ENCODE measurements at regions not wholly inside any gene's neighbourhood (a gene's known extent, or its start where the extent isn't known, plus 50 kb on each side); places are given as distances from the start of the nearest gene placed in this dataset.

- Histone ChIP-seq H3F3A (ENCODE audit: insufficient read depth) (no peaks in the 10 kb centered on the region), H3K27ac (ENCODE audit: low read depth, low read length) (no peak overlapping the region)
Measured at GRCh38 chr12:4178424-4179170, 95.0 kb upstream of the CCND2 start.

GRCh38 chr12:4177262-4177661 lies 96.3 kb upstream of the CCND2 start:
- Histone ChIP-seq H3K4me2 (ENCODE audit: low read depth, low read length, poor library complexity, severe bottlenecking) (no peak overlapping the region), H2AFZ (ENCODE audit: low read depth, low read length, severe bottlenecking) (no peak overlapping the region), H4K20me1 (ENCODE audit: low read depth, low read length) (no peaks in the 10 kb centered on the region), H3F3A (ENCODE audit: insufficient read depth) (no peaks in the 10 kb centered on the region), H3K9me2 (replicated peaks; ENCODE audit: insufficient read depth, low read length) (no peaks in the 10 kb centered on the region), H3K79me2 (ENCODE audit: insufficient read depth, low read length) (no peaks in the 10 kb centered on the region), H3K9me3 (ENCODE audit: insufficient read depth, low read length) (no peaks in the 10 kb centered on the region), H3K9ac (ENCODE audit: low read length) (no peak overlapping the region), H3K4me3 (ENCODE audit: insufficient read depth, low read length, poor library complexity, severe bottlenecking) (no peak overlapping the region), H3K27ac (ENCODE audit: low read depth, low read length) (no peak overlapping the region), H3K36me3 (ENCODE audit: low read length) (no peaks in the 10 kb centered on the region), H3K27me3 (ENCODE audit: low read length) (no peaks in the 10 kb centered on the region)
- no peak for TF ChIP-seq EZH2phosphoT487 (conservative IDR thresholded peaks at IDR 0.05; ENCODE audit: low read length)
- no peak for TF ChIP-seq CTCF (IDR thresholded peaks at IDR 0.05; ENCODE audit: insufficient read depth, low read length, poor library complexity, severe bottlenecking)

More at GRCh38 chr12:4178424-4179170, 95.0 kb upstream of the CCND2 start:
- no peak overlapping the region for H3K9ac ChIP-seq (ENCODE audit: low read length)
- H3K27me3 ChIP-seq (ENCODE audit: low read length) = no peaks in the 10 kb centered on the region
- TF ChIP-seq EZH2phosphoT487 (conservative IDR thresholded peaks at IDR 0.05; ENCODE audit: low read length) (no peak), CTCF (IDR thresholded peaks at IDR 0.05; ENCODE audit: insufficient read depth, low read length, poor library complexity, severe bottlenecking) (no peak)
- no peak overlapping the region for H3K4me3 ChIP-seq (ENCODE audit: insufficient read depth, low read length, poor library complexity, severe bottlenecking)
- no peaks in the 10 kb centered on the region for H4K20me1 ChIP-seq (ENCODE audit: low read depth, low read length)
- no peaks in the 10 kb centered on the region for H3K9me2 ChIP-seq (replicated peaks; ENCODE audit: insufficient read depth, low read length)
- H3K36me3 ChIP-seq (ENCODE audit: low read length) = no peaks in the 10 kb centered on the region
- no peaks in the 10 kb centered on the region for H3K9me3 ChIP-seq (ENCODE audit: insufficient read depth, low read length)
- no peaks in the 10 kb centered on the region for H3K79me2 ChIP-seq (ENCODE audit: insufficient read depth, low read length)
- H3K4me2 ChIP-seq (ENCODE audit: low read depth, low read length, poor library complexity, severe bottlenecking) = no peak overlapping the region
- H2AFZ ChIP-seq (ENCODE audit: low read depth, low read length, severe bottlenecking) = no peak overlapping the region

GRCh38 chr12:4176168-4176567 lies 97.4 kb upstream of the CCND2 start:
- Histone ChIP-seq H3K9ac (ENCODE audit: low read length) (no peak overlapping the region), H3K27me3 (ENCODE audit: low read length) (no peaks in the 10 kb centered on the region), H3K9me3 (ENCODE audit: insufficient read depth, low read length) (no peaks in the 10 kb centered on the region), H2AFZ (ENCODE audit: low read depth, low read length, severe bottlenecking) (no peak overlapping the region), H3K4me2 (ENCODE audit: low read depth, low read length, poor library complexity, severe bottlenecking) (no peak overlapping the region), H3K36me3 (ENCODE audit: low read length) (no peaks in the 10 kb centered on the region), H4K20me1 (ENCODE audit: low read depth, low read length) (no peaks in the 10 kb centered on the region), H3K27ac (ENCODE audit: low read depth, low read length) (no peak overlapping the region), H3K9me2 (replicated peaks; ENCODE audit: insufficient read depth, low read length) (no peaks in the 10 kb centered on the region), H3F3A (ENCODE audit: insufficient read depth) (no peaks in the 10 kb centered on the region), H3K79me2 (ENCODE audit: insufficient read depth, low read length) (no peaks in the 10 kb centered on the region), H3K4me3 (ENCODE audit: insufficient read depth, low read length, poor library complexity, severe bottlenecking) (no peak overlapping the region)
- no peak for TF ChIP-seq CTCF (IDR thresholded peaks at IDR 0.05; ENCODE audit: insufficient read depth, low read length, poor library complexity, severe bottlenecking)
- TF ChIP-seq EZH2phosphoT487 (conservative IDR thresholded peaks at IDR 0.05; ENCODE audit: low read length) = no peak

Measured in SU-DHL-6 (cell line).